PC-9 (cell line): ENCODE measurements at regions not wholly inside any gene's neighbourhood (a gene's known extent, or its start where the extent isn't known, plus 50 kb on each side); places are given as distances from the start of the nearest gene placed in this dataset.

ENCODE experiments used
- EZH2 ChIP-seq: fragments of 200-600 bp; sonication (generic); IDR thresholded peaks from 2 replicates; pipeline ENCODE4 v1.8.0; 2017; ENCODE audit warnings: antibody characterized with exemption, low read depth
- TF ChIP-seq, protein P1 (sequence below): fragments of 200-600 bp; sonication (generic); conservative IDR thresholded peaks from 2 replicates; pipeline ENCODE4 v1.6.1; 2017; ENCODE audit warnings: mixed run types, antibody characterized with exemption, mild to moderate bottlenecking, moderate library complexity

DNA sequence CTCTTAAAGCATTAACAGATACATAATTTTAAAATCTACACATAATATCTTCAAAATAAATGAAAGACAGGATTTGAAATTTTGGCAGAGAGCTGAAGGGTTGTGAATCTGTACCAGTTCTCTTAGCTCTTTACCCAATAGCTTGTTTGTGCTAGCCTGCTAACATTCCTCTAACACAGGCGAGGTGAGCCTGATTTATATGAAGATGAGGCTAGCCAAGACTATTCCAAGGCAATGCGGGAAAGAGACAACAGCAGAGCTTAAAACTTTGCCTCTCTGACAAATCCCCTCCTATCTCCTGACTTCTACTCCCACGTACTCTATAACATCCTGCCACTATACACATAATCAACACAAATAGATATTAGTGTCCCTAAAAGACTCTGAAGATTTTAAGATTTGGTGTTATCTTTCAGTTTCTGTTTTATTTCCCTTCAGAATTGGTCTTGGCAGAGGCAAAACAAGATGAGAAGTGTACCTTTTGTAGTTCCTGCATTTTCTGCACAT, 745.6 kb upstream of the ZNF608 start:
- TF ChIP-seq, protein P1, sequence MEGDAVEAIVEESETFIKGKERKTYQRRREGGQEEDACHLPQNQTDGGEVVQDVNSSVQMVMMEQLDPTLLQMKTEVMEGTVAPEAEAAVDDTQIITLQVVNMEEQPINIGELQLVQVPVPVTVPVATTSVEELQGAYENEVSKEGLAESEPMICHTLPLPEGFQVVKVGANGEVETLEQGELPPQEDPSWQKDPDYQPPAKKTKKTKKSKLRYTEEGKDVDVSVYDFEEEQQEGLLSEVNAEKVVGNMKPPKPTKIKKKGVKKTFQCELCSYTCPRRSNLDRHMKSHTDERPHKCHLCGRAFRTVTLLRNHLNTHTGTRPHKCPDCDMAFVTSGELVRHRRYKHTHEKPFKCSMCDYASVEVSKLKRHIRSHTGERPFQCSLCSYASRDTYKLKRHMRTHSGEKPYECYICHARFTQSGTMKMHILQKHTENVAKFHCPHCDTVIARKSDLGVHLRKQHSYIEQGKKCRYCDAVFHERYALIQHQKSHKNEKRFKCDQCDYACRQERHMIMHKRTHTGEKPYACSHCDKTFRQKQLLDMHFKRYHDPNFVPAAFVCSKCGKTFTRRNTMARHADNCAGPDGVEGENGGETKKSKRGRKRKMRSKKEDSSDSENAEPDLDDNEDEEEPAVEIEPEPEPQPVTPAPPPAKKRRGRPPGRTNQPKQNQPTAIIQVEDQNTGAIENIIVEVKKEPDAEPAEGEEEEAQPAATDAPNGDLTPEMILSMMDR: no peak
- TF ChIP-seq EZH2: no peak
